ENCODE measurements at regions not wholly inside any gene's neighbourhood (a gene's known extent, or its start where the extent isn't known, plus 50 kb on each side); places are given as distances from the start of the nearest gene placed in this dataset.
"Not testable (repeated sequence)": the region's sequence is repeated elsewhere in the genome, so short reads cannot be mapped to it uniquely, and the experiment has no call there.

GRCh38 chr5:88646866-88647265 lies 236.1 kb downstream of the MEF2C start:
- H3K27me3 ChIP-seq: no peaks in the 10 kb centered on the region
- H3K4me1 ChIP-seq: no peaks in the 10 kb centered on the region
- H3K36me3 ChIP-seq: no peaks in the 10 kb centered on the region
- no peak overlapping the region for H3K27ac ChIP-seq
- no peaks in the 10 kb centered on the region for H3K9me3 ChIP-seq
- DNase-seq (ENCODE audit: low spot score in 2 of 2): no peak
- intact Hi-C loops (cut with DNase I): no loop called here
- no peak overlapping the region for H3K4me3 ChIP-seq
- TF ChIP-seq, protein P1, sequence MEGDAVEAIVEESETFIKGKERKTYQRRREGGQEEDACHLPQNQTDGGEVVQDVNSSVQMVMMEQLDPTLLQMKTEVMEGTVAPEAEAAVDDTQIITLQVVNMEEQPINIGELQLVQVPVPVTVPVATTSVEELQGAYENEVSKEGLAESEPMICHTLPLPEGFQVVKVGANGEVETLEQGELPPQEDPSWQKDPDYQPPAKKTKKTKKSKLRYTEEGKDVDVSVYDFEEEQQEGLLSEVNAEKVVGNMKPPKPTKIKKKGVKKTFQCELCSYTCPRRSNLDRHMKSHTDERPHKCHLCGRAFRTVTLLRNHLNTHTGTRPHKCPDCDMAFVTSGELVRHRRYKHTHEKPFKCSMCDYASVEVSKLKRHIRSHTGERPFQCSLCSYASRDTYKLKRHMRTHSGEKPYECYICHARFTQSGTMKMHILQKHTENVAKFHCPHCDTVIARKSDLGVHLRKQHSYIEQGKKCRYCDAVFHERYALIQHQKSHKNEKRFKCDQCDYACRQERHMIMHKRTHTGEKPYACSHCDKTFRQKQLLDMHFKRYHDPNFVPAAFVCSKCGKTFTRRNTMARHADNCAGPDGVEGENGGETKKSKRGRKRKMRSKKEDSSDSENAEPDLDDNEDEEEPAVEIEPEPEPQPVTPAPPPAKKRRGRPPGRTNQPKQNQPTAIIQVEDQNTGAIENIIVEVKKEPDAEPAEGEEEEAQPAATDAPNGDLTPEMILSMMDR (IDR thresholded peaks at IDR 0.05): no peak

DNA sequence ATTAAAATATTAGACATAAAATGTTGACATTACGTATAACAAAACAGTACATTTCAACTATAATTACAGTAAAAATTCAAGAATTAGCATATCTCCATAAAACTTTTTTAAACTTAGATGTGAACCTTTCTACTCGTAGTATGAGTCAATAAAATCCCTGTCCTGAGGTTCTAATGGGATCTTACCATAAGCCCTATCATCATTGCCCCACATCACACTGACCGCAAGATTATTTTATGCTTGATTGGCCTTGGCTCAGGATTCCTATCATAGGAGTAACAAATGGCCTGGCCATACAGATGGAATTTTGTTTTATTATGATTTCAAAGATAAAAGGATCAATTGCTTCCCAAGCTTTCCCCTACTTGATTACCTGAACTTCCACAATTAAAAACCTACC lies 238.3 kb downstream of the MEF2C start:
- TF ChIP-seq, protein P1 (IDR thresholded peaks at IDR 0.05): no peak
- H3K4me3 ChIP-seq: no peak overlapping the region

GRCh38 chr5:88643315-88643714 lies 239.7 kb downstream of the MEF2C start:
- intact Hi-C loops (cut with DNase I): no loop called here
- no peak for DNase-seq (ENCODE audit: low spot score in 2 of 2)
- Histone ChIP-seq H3K4me1 (no peaks in the 10 kb centered on the region), H3K27me3 (no peaks in the 10 kb centered on the region), H3K9me3 (no peaks in the 10 kb centered on the region), H3K27ac (no peak overlapping the region), H3K4me3 (no peak overlapping the region), H3K36me3 (no peaks in the 10 kb centered on the region)
- TF ChIP-seq, protein P1 (IDR thresholded peaks at IDR 0.05): no peak

More for the DNA sequence above, 238.3 kb downstream of the MEF2C start:
- Histone ChIP-seq H3K9me3 (no peaks in the 10 kb centered on the region), H3K27me3 (no peaks in the 10 kb centered on the region), H3K36me3 (no peaks in the 10 kb centered on the region), H3K4me1 (no peaks in the 10 kb centered on the region), H3K27ac (no peak overlapping the region)
- no peak for DNase-seq (ENCODE audit: low spot score in 2 of 2)
- intact Hi-C loops (cut with DNase I): no loop called here

DNA sequence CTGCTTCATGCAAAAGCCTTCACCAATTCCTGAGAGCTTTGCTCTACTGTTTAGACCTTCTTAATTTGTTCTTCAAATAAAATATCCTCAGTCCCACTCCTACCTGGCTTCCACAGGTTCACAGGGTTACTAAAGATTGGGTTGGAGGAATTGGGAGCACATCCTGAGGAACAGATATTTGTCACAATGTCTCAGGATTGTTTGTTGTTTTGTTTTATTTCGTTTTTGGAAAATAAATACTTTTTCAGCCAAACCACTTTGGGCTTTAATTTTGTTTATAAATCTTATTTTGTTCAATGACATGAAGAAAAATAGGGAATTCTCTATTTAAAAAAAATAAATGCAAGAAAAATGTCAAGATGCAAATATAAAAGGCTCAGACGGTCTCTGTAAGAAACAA lies 249.0 kb downstream of the MEF2C start:
- TF ChIP-seq, protein P1 (IDR thresholded peaks at IDR 0.05): no peak
- no peak for DNase-seq (ENCODE audit: low spot score in 2 of 2)
- Histone ChIP-seq H3K4me3 (no peak overlapping the region), H3K27ac (no peak overlapping the region), H3K4me1 (no peaks in the 10 kb centered on the region), H3K27me3 (no peaks in the 10 kb centered on the region), H3K36me3 (no peaks in the 10 kb centered on the region), H3K9me3 (no peaks in the 10 kb centered on the region)
- intact Hi-C loops (cut with DNase I): no loop called here

GRCh38 chr5:88622890-88623289 lies 260.1 kb downstream of the MEF2C start:
- H3K9me3 ChIP-seq; H3K4me1 ChIP-seq; H3K4me3 ChIP-seq; H3K27ac ChIP-seq; H3K36me3 ChIP-seq; DNase-seq (ENCODE audit: low spot score in 2 of 2); H3K27me3 ChIP-seq; intact Hi-C loops (cut with DNase I): not testable (repeated sequence)

- H3K9me3 ChIP-seq: peaks cover 0 to 17% of the 10 kb centered on the region in 2 donors
- DNase-seq (ENCODE audit: low spot score in 2 of 2); H3K4me1 ChIP-seq; intact Hi-C loops (cut with DNase I); H3K36me3 ChIP-seq; H3K4me3 ChIP-seq; H3K27ac ChIP-seq; H3K27me3 ChIP-seq: not testable (repeated sequence)
Measured at GRCh38 chr5:88615767-88616166, 267.2 kb downstream of the MEF2C start.

GRCh38 chr5:88613051-88613450 lies 269.9 kb downstream of the MEF2C start:
- intact Hi-C loops (cut with DNase I): no loop called here
- TF ChIP-seq, protein P1 (IDR thresholded peaks at IDR 0.05): no peak
- Histone ChIP-seq H3K4me3 (no peak overlapping the region), H3K9me3 (peaks cover 0 to 8% of the 10 kb centered on the region in 2 donors), H3K27ac (no peak overlapping the region), H3K4me1 (no peaks in the 10 kb centered on the region), H3K27me3 (no peaks in the 10 kb centered on the region), H3K36me3 (no peaks in the 10 kb centered on the region)
- no peak for DNase-seq (ENCODE audit: low spot score in 2 of 2)

Data from ascending aorta (tissue), 2 donors.